Stimulated activated CD4-positive, alpha-beta T cell treated with anti-CD3 and anti-CD28 coated beads, TNF-alpha, amount 100 ng/mL, for 48 hours (primary cell): ENCODE measurements at regions not wholly inside any gene's neighbourhood (a gene's known extent, or its start where the extent isn't known, plus 50 kb on each side); places are given as distances from the start of the nearest gene placed in this dataset.
"Not testable (repeated sequence)": the region's sequence is repeated elsewhere in the genome, so short reads cannot be mapped to it uniquely, and the experiment has no call there.

Experiments
- DNase-seq, 3 donors: peaks; one replicate each; pipeline ENCODE4 v3.0.0-alpha.2; 2020; ENCODE audit warnings: low read depth in 3 of 3

DNA sequence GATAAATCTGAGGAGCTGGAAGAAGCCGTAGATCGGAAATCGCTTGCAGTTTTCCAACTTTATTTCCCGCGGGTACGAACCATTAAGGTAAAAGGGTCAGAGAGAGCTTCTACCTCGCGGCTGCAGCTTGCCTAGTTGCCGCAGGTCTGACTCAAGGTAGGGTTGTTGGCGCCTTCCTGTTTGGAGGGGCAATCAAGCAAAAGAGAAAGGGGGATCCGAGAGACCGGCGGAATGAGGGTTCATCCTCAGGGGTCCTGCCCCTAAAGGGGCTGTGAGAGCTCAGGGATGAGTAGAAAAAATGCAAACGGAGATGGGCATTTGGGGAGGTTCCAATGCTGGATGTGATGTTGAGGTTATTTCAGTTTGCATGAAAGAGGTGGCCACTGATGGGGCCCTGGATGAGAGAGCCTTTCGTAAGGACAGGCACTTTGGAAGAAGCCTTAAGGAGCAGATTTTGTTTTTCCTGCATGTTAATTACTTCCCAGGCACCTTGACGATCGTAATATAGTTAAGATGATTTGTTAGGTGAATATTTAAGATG, 265.4 kb downstream of the CGGBP1 start:
- DNase-seq = no peak

DNA sequence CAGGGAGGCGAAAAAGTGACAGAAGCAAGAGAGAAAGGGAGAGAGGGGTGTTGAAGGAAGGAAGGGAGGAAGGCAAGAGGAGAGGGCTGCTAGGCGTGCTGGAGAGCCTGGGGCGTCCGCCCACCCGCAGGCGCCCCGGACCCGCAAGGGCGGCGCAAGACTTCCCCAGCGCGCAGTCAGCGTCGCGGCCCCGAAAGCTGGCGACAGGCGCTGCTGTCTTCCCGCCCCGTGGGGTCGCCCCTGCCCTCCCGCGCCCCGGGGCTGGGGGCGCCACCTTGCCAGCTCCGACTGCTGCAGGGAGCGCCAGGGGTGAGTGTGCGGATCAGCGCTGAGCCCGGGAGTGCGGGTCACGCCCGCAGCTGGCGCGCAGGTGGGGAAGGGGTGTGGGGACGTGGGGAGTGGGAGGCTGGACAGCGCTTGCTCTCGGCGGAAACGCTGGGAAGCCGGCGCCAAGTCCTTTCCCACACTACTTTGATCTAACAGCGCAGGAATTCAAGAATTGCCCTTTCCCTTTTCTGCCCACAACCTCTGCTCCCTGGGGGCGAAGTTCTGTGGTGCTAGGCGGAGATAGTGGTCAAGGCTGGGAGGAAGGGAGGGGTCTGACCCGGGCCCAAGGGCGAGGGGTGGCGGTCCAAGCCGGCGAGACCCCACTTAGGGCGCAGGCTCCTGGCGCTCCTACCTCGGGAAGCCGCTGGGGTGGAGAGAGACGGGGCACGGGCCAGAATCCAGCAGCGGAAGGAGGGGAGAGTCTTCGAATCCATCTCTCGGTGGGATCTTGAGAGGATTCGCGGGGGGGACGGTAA, 266.1 kb downstream of the CGGBP1 start, which contains the start of gene HTR1F:
HTR1F (plus strand) TSS at position 173 of the 803 bp plus-strand sequence.
- DNase-seq = no peak

- DNase-seq = no peak
Measured at GRCh38 chr3:87792198-87792533, 266.6 kb downstream of the CGGBP1 start.

GRCh38 chr3:87791248-87792027, 267.4 kb downstream of the CGGBP1 start:
- DNase-seq = no peak

- DNase-seq = not testable (repeated sequence)
Measured at GRCh38 chr3:87789049-87789448, 269.8 kb downstream of the CGGBP1 start.

DNA sequence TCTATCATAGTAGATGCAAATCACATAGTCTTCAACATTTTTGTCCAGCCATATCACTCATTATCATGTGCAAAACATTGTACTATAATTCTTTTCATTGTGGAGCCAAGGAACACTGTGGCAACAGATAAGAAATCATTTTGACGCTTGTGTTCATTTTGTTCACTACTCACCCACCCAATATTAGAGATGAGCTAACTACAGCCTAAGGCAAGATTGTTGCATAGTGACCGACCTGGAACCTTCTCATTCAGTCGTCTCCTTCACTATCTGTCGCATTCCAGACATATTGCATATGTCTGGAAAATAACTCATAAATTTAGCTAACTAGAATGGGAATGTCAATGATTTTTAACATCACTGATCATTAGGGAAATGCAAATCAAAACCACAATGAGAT, 270.3 kb downstream of the CGGBP1 start:
- DNase-seq = no peak

DNA sequence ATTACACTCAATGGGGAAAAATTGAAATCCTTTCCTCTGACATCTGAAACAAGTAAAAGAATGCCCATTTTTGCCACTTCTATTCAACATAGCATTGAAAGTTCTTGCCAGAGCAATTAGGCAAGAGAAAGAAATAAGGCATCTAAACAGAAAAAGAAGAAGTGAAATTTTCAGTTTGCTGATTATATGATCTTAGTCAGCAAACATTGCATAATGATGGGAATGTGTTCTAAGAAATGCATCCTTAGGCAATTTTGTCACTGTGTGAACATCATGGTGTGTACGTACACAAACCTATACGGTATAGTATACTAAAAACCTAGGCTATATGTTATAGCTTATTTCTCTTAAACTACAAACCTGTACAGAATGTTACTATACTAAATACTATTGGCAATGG, 278.0 kb downstream of the CGGBP1 start:
- DNase-seq = no peak

DNA sequence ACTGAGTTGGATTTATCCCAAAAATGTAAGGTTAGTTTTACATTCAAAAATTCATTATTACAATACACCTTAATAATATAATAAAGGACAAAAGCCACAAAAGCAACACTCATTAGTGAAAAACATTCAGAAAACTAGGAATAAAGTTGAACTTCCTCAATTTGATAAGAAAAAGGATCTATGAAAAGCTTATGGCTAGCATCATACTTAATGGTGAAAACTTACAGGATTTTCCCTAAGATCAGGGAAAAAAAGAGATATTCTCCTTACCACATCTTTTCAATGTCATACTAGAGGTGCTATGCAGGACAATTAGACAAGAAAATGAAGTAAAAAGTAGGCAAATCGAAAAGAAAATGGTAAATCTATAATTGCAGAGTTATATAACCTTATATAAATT, 279.9 kb downstream of the CGGBP1 start:
- DNase-seq = no peak

DNA sequence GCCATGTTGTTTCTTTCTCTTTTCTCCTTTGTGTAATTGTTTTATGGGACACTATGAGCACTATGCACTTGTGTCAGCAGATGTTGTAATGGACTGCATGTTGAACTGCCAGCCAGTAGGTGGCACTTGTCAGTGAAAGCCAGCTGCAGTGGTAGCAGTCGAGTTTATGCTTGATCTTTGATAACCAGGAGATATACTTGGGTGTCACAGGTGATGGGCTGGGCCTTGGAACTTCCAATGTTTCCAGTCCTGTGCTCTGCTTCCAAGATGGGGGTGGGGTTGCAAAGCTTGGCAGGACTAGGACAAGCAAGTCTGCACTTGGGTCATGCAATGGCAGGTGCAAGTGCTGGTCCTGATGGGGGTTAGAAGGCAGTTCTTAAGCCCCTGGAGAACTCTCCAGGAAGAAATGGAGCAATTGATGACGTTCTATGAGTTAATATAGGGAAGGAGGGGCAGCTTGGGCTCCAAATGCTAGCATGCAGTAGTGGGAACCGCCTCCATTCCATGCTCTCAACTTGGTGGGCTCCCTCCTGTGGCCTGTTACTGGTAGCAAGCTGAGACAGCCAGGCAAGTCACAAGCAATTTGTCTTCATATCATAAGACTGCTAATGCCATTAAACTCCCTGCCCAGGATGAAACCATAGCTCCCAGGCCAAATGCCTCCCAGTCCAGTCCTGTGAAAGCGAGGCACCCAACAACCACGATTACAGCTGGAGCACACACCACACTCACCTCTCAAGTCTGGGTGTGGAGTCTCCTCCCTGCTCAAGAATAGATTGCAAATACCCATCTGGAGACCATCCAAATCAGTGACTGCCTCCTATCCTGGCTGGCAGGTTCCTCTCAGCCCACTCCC, 287.2 kb downstream of the CGGBP1 start:
- peak in 1 of 3 donors; percentile 13 for DNase-seq

- no peak for DNase-seq
Measured at GRCh38 chr3:87766721-87767120, 292.1 kb downstream of the CGGBP1 start.

DNA sequence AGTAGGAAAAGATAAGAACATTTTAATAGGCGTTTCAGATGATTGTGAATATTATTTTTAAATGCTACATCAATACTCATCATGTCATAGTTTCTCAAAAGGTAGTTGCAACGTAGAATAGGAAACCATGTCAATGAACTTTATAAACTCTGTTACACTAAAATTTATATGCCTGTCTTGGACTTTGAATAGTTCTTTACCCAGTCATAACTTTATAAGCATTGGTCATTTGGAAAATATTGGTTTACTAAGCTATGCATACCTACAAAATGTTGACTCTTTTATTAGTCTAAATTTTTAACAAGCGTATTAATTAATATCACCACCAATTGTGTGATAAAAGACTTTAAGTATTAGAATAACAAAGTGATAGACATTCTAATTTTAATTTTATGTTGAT, 293.5 kb downstream of the CGGBP1 start:
- no peak for DNase-seq

DNA sequence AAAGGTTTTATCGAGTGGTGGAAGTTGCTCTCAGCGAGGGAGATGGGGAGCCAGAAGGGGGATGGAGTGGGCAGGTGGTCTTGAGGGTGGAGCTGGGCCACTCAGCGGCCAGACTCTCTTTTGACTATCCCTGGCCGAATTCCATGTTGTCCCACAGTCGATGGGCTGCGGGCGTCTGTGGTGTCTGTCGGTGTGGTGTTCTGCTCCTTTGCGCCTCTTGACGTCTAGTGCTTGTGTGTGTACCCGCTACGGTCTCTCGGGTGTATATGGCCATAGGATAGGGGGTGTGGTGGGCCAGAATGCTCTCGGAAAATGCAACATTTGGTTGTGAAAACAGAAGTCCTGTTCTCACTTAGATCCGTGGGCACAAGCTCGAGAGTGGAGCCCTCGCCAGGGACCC, 297.0 kb downstream of the CGGBP1 start:
- DNase-seq = no peak

GRCh38 chr3:87761341-87761740, 297.5 kb downstream of the CGGBP1 start:
- no peak for DNase-seq

- DNase-seq = no peak
Measured at GRCh38 chr3:87756616-87757015, 302.2 kb downstream of the CGGBP1 start.

GRCh38 chr3:87755852-87756251, 303.0 kb downstream of the CGGBP1 start:
- no peak for DNase-seq

DNA sequence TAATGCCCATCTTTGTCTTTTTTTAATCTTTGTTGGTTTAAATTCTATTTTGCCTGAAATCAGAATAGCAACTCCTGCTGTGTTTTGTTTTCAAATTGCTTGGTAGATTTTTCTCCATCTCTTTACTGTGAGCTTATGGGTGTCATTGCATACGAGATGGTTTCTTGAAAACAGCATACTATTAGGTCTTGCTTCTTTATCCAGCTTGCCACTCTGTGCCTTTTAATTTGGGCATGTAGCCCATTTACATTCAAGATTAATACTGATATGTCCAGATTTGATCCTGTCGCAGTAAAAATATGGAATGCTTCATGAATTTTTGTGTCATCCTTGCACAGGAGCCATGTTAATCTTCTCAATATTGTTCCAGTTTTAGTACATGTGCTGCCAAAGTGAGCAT, 316.6 kb downstream of the CGGBP1 start:
- no peak for DNase-seq

DNA sequence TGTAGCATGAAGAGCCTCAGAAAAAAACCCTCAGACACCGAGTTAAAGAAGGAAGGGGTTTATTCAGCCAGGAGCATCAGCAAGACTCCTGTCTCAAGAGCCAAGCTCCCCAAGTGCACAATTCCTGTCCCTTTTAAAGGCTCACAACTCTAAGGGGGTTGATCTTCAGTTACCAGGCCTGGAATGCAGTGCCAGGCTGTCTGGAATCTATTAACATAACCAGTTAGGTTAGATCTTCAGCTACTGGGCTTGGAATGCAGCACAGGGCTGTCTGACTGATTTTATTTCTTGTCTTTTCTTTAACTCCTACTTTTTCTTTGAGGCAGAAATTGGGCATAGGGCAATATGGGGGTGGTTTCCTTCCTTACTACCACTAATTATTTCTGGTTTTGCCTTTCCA, 317.9 kb downstream of the CGGBP1 start:
- DNase-seq = not testable (repeated sequence)

DNA sequence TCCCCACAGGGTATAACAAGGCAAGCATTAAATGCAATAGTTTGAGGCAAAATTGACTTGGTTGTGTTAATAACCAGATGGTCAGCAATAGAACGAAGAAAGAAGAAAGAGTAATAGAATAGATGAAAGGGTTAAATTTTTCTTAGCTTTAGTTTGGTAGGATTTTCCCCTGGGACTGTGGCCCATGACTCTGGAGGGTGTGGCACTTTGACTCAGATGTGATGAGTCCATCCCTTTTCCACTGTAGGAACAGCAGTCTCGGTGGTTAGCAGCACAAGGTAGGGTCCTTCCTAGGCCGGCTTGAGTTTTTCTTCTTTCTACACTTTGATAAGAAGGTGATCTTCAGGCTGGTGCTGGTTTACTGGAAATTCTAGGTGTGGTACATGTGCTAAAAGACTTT, 321.0 kb downstream of the CGGBP1 start:
- DNase-seq = not testable (repeated sequence)

GRCh38 chr3:87733671-87734367, 325.0 kb downstream of the CGGBP1 start:
- no peak for DNase-seq

GRCh38 chr3:87732294-87732693, 326.5 kb downstream of the CGGBP1 start:
- no peak for DNase-seq

- no peak for DNase-seq
Measured at GRCh38 chr3:87727783-87728182, 331.0 kb downstream of the CGGBP1 start.
